HUDEP-2 (cell line): ENCODE measurements at regions not wholly inside any gene's neighbourhood (a gene's known extent, or its start where the extent isn't known, plus 50 kb on each side); places are given as distances from the start of the nearest gene placed in this dataset.

Experiments
- DNase-seq, 76 experiments: peaks; one replicate each; lab custom pipeline; 2025; ENCODE audit not compliant: unreplicated experiment in 76 of 76; lab: John Stamatoyannopoulos, UW

- DNase-seq = no peak
Observed at GRCh38 chr15:39161096-39161495, 419.8 kb upstream of the THBS1 start.

DNA sequence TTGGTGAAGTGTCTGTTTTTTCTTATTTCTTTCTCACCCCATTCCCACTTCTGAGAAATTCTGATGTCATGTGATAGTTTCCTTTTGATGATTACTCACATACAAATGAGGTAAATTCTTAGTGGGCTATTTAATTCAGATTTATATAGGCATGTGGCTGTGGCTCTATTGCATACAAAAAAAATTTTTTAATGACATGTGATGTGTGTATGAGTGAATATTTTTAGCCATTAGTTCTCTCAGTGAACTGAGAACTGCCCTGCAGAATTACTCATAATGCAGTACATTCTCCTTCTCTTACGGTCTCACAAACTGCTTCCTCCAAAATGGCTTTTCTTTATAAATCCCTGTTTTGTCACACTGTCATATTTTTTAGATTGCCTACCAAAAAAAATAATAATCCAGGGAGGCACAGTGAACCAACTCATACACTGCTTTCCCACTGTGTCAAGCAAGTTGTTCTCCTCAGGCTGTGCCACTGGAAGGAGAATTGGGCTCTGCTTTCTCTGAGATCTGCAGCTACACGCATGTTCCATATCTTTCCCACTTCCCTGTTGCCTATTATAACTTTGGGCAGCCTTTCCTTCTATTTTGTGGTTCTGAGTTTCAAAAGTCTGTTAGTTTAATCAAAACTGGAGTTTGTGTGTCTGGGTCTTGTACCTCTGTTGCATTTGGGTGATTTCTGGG, 415.7 kb upstream of the THBS1 start:
- DNase-seq = no peak

DNA sequence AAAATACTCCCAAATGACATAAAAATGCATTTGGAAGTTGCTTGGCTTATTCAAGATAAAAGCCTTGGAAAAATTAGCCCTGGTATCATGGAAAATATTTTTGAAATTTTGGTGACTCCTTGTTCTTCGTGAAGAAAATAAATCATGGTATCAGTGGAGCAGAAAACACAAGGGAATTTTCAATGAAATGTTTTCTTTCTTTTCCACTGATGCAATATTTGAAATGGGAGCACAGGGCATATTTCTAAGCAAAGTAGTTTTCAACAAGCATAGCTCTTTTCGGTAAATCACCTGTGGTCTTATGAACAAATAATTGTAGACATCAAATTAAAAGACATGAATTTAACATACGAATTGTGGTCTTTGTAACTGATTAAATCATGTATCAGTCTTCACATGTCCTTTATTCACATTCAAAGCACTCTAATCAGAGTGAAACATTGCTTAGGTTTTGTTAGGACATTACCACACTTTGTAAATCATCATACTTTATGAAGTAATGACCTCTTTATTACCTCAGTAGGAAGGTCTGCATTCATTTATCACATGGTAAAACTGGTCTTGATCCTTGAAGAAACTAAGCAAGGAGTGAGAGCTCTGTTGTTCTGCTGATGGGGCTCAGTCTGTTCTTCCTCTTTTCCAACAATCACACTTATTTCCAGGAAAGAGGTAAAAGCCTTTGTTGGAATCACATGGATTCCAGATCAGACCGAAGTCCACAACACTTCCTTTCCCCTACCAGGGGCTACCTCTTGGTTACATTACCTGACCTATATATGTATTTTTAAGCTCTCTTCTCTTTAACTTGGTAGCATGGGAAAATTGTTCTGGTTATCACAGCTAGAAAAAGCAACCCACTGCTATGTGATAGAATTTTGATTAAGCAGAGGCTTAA, 413.5 kb upstream of the THBS1 start:
- DNase-seq = no peak

- peak in 10 of 76 experiments; percentile 1 to 20 (median 12) for DNase-seq
Observed at GRCh38 chr15:39171944-39172368, 408.9 kb upstream of the THBS1 start.

GRCh38 chr15:39172380-39173281, 408.2 kb upstream of the THBS1 start:
- DNase-seq = no peak

DNA sequence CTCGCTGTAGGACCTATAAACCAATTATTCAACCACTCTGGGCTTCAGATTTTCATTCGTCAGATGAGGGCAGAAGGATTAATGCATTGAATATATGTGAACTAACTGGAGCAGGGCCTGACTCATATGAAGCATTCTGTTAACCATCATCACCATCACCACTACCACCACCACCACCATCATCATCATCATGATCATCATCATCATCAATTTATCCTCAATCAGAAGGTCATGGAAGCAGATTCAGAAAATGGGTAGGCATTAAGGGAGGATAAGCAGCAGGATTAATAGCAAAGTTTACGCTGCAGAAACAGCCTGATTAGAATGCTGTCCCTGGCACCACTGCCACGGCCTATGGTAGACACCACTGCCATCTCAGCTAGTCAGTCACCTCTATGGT, 407.5 kb upstream of the THBS1 start:
- no peak for DNase-seq

DNA sequence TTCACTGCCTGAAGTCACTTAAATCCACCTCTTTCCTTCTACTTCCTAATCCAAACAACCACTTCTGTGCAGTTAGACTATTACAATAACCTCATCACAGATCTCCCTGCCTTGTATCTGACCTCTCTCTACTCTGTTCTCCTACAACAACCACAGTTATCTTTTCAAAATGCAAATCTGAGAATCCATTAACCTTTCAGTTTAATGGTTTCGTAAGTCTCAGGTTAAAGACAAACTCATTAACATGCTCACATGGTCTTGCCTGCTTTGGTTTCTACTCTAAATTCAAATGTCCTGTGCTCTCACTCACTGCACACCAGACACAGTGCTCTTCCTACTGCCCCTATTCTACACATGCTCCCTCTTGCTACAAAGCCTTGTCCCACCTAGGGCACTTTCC, 406.5 kb upstream of the THBS1 start:
- no peak for DNase-seq

DNA sequence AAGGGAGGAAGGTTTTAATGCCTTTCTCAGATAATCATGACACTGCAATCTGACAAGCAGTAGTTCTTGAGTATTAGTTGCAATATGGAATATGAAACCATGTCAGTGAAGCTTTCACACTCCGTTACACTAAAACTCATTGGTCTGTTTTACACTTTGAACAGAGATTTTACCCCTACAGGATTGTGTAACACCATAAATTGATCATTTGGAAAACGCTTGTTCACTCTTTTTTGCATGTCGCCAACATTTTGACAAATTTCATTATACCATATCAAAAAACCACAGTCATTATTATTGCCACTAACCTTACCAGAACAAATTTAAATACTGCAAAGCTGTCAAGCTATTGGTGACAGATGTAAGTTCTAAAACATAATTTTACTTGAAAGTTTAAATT, 404.8 kb upstream of the THBS1 start:
- DNase-seq = no peak

GRCh38 chr15:39177561-39177960, 403.3 kb upstream of the THBS1 start:
- no peak for DNase-seq

- DNase-seq = no peak
Observed at GRCh38 chr15:39180030-39180429, 400.8 kb upstream of the THBS1 start.

- no peak for DNase-seq
Observed at GRCh38 chr15:39180483-39180933, 400.4 kb upstream of the THBS1 start.

DNA sequence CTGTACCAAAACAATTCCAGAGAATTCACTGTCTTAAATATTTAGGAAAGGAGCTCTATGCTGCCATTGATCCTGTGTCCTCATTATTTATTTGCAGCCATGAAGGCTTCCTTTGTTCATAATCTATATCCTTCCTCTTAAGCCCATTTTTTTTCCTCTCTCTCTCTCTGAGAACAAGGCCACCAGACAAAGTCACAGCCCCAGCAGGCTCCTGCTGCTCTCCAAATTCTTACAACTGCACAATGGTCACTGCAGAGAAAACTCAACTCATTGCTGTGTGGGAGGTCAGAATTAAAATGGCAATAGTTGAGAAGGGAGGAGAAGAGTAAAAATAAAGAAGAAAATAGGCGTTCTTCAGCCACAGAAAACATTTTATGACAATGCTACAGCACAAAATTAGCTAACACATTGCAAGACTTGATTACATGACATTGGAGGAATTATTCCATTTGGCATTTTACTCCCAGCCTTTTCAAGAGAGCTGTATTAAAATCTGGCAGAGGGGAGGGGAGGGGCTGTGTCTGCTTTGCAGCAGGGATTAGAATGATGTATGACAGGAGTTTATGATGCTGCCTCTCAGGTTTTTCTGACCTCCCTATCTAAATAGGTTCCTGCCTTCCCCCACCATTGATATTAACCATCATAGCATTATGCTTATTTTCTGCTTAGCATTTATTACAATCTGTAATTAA, 399.7 kb upstream of the THBS1 start:
- no peak for DNase-seq

DNA sequence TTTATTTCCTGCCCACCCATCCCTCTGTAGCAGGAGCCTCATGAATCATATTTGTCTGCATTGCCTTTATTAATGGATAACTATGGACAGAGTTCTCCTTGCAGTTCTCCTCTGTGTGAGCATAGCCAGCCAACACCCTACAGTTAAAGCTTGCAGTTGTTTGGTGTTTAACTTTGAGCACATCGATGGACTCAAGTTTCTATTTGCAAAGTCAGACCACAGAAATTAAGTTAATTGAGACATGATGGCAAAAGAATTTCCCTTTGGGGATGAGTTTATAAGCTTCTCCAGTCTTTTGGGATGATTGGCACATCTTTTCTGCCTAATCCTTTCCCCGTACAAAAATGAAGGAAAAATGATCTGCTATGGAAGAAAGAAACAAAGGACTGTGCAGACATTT, 398.9 kb upstream of the THBS1 start:
- DNase-seq = no peak

- no peak for DNase-seq
Observed at GRCh38 chr15:39183164-39183881, 397.6 kb upstream of the THBS1 start.

GRCh38 chr15:39184701-39185390, 396.0 kb upstream of the THBS1 start:
- DNase-seq = no peak

- no peak for DNase-seq
Observed at GRCh38 chr15:39188314-39188713, 392.6 kb upstream of the THBS1 start.

- no peak for DNase-seq
Observed at GRCh38 chr15:39188930-39189329, 391.9 kb upstream of the THBS1 start.

GRCh38 chr15:39191871-39192291, 389.0 kb upstream of the THBS1 start:
- no peak for DNase-seq

DNA sequence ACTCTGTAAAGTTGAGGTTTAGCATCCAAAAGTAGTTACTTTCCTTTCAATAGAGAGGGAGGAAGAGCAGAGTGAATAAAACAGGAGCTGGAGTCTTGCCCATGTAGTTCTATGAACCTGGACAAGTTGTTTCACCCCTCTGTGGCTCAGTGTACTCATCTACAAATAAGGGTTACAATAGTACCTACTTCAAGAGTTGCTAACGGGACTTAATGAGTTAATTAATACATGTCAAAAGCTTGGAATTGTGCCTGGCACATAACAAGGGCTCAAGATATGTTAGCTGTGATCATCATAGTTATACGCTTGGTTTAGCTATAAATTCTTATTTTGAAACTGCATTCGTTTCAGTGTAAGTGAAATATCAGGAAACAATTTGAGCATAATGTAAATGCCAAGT, 388.5 kb upstream of the THBS1 start:
- DNase-seq = no peak
